Natural killer cell treated with Interleukin-12 subunit alpha and Interleukin-12 subunit beta and Interleukin-15 and Interleukin-18, amount 100 ng/mL, for 72 hours (primary cell): ENCODE measurements at regions not wholly inside any gene's neighbourhood (a gene's known extent, or its start where the extent isn't known, plus 50 kb on each side); places are given as distances from the start of the nearest gene placed in this dataset.

ENCODE experiments used
- ATAC-seq, 2 donors: fragments of 150-1000 bp; cut with Tn5 transposase in 1 of 2; sonication (Bioruptor Pico), chemical (Tn5 transposase) in 1 of 2; 2 replicates each; pipeline ENCODE4 v1.10.0; 2021
- DNase-seq: peaks from one replicate; pipeline ENCODE4 v3.0.0; 2022; ENCODE audit warnings: low spot score
- H3K27ac Mint-ChIP-seq, 2 donors: 1 replicate in 1 of 2; 2 replicates in 1 of 2; pipeline ENCODE4 v1.8.0; 2022; ENCODE audit warnings: mixed read lengths in 2 of 2, mild to moderate bottlenecking in 1 of 2, moderate library complexity in 1 of 2
- H3K27me3 Mint-ChIP-seq, 2 donors: 1 replicate in 1 of 2; 2 replicates in 1 of 2; pipeline ENCODE4 v1.8.0; 2022; ENCODE audit warnings: mixed read lengths in 2 of 2
- H3K36me3 Mint-ChIP-seq: one replicate; pipeline ENCODE4 v1.8.0; 2022; ENCODE audit warnings: mixed read lengths
- H3K4me1 Mint-ChIP-seq, 2 donors: 1 replicate in 1 of 2; 2 replicates in 1 of 2; pipeline ENCODE4 v1.8.0; 2022; ENCODE audit warnings: low read depth in 2 of 2, mixed read lengths in 2 of 2, mild to moderate bottlenecking in 1 of 2
- H3K4me3 Mint-ChIP-seq: one replicate; pipeline ENCODE4 v1.8.0; 2022; ENCODE audit warnings: mixed read lengths
- H3K9me3 Mint-ChIP-seq: 2 replicates; pipeline ENCODE4 v1.8.0; 2022; ENCODE audit warnings: mixed read lengths

DNA sequence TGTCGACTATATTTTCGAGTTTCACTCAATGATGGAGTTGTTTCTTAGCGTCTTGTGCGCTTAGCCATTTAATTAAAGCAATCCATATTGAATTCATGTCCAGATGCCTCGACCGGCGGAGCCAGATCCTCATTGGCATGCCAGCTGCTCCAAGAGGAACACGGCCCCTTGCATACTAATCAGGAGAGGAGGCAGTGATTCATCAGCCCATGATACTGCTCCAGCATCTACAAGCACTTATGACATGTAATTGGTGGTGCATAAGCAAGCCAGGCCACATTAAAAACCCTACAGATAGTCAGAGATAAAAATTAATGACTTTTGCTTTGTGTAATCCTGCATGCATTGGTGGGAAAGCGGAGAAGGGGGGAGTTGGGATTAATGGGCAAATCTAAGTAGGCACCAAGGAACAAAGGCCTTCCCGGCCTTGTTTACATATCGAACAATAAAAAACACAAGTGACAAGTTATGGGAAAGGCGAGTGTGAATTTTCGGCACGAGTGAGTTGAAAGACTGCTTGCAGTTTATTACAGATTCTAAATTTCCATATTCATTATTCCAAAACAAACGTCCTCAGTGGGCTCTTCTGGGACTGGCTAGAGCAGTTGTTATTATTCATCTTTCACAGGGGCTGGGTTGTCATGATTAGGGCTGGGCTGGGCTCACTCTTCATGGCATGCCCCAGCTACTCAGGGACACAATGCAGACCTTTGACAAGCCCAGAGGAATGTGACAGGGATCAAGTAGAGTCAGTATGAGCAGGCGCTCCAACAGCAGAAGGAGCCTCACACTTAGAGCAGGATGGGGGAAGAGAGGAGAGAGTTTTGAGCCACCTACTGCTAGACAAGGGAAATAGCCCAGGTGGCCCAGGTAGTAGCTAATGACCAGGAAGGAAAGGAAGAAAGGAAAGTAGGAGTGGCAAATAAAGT lies 281.7 kb upstream of the ZFHX3 start:
- ATAC-seq (no peak), DNase-seq (no peak)
- no peaks in the 10 kb centered on the region for H3K27me3 Mint-ChIP-seq
- H3K27ac Mint-ChIP-seq, result no peak overlapping the region
- no peaks in the 10 kb centered on the region for H3K36me3 Mint-ChIP-seq
- H3K4me3 Mint-ChIP-seq, result no peak overlapping the region
- no peaks in the 10 kb centered on the region for H3K4me1 Mint-ChIP-seq
- no peaks in the 10 kb centered on the region for H3K9me3 Mint-ChIP-seq

DNA sequence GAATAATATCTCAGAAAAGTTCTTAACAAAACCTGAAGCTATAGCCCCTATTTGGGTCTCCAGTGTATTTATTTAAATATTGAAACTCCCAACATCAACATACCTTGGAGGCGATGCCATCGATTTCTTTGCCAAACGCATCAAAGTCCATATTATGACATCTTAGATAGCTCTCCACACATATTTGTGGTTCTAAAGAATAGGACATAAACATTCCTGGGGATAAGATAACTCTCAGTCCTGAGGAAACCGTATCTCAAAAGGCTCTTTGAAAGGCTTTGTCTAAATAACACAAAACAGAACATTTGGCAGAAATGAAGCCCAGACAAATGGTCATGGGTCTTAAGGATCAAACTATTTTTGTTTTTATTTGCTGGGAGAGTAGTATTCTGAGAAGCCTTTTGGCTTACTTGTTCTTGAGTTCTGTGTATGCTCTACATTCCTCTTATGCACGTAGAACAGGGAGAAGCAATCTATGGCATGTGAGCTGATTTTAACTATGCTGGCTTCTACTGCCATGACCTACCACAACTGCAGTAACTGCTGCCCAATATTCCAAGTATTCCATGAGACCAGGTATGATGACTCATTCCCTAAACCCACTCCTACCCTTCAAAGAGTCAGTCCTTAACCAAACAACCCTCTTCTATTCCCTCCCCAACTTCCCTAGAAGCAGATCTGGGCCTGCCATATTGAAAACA lies 279.0 kb upstream of the ZFHX3 start:
- no peaks in the 10 kb centered on the region for H3K4me1 Mint-ChIP-seq
- no peak for ATAC-seq
- no peak overlapping the region for H3K4me3 Mint-ChIP-seq
- H3K27me3 Mint-ChIP-seq, result peaks cover 0 to 10% of the 10 kb centered on the region in 2 donors
- no peak overlapping the region for H3K27ac Mint-ChIP-seq
- no peak for DNase-seq
- H3K36me3 Mint-ChIP-seq, result no peaks in the 10 kb centered on the region
- no peaks in the 10 kb centered on the region for H3K9me3 Mint-ChIP-seq

GRCh38 chr16:73326221-73326620 lies 278.3 kb upstream of the ZFHX3 start:
- H3K27ac Mint-ChIP-seq, result no peak overlapping the region
- no peak for ATAC-seq
- no peak overlapping the region for H3K4me3 Mint-ChIP-seq
- H3K27me3 Mint-ChIP-seq, result peaks cover 0 to 10% of the 10 kb centered on the region in 2 donors
- no peaks in the 10 kb centered on the region for H3K9me3 Mint-ChIP-seq
- DNase-seq, result no peak
- H3K36me3 Mint-ChIP-seq, result no peaks in the 10 kb centered on the region
- H3K4me1 Mint-ChIP-seq, result no peaks in the 10 kb centered on the region

- DNase-seq, result no peak
- H3K9me3 Mint-ChIP-seq, result no peaks in the 10 kb centered on the region
- H3K27me3 Mint-ChIP-seq, result peaks cover 0 to 10% of the 10 kb centered on the region in 2 donors
- no peak for ATAC-seq
- H3K4me3 Mint-ChIP-seq, result no peak overlapping the region
- H3K36me3 Mint-ChIP-seq, result no peaks in the 10 kb centered on the region
- H3K4me1 Mint-ChIP-seq, result no peaks in the 10 kb centered on the region
- H3K27ac Mint-ChIP-seq, result no peak overlapping the region
Observed at GRCh38 chr16:73323880-73324279, 276.0 kb upstream of the ZFHX3 start.

- H3K27ac Mint-ChIP-seq, result no peak overlapping the region
- no peak for ATAC-seq
- H3K27me3 Mint-ChIP-seq, result peaks cover 0 to 10% of the 10 kb centered on the region in 2 donors
- H3K4me1 Mint-ChIP-seq, result no peaks in the 10 kb centered on the region
- no peaks in the 10 kb centered on the region for H3K9me3 Mint-ChIP-seq
- no peaks in the 10 kb centered on the region for H3K36me3 Mint-ChIP-seq
- no peak overlapping the region for H3K4me3 Mint-ChIP-seq
- DNase-seq, result no peak
Observed at GRCh38 chr16:73322856-73323255, 274.9 kb upstream of the ZFHX3 start.

- H3K4me3 Mint-ChIP-seq, result no peak overlapping the region
- no peaks in the 10 kb centered on the region for H3K9me3 Mint-ChIP-seq
- DNase-seq (no peak), ATAC-seq (no peak)
- no peaks in the 10 kb centered on the region for H3K36me3 Mint-ChIP-seq
- H3K27me3 Mint-ChIP-seq, result peaks cover 0 to 10% of the 10 kb centered on the region in 2 donors
- H3K4me1 Mint-ChIP-seq, result no peaks in the 10 kb centered on the region
- no peak overlapping the region for H3K27ac Mint-ChIP-seq
Observed at GRCh38 chr16:73321853-73322252, 273.9 kb upstream of the ZFHX3 start.

DNA sequence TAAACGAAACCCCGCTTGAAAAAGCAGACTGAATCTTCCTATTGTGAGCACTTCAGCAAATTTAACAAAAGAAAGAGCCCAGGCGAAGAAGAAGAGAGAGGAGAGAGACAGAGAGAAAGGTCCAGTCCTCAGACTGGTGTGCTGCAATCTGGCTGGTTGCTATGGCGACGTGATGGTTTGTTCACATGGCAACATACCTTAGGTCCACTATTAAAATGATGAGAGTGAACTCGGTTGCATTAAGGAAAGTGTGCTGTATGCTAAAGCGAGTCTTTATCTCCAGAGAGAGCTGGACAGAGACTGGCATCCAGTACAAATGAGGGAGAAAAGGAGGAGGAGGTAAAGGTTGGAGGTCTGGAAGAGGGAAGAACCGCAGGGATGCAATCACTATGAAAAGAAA lies 271.8 kb upstream of the ZFHX3 start:
- no peaks in the 10 kb centered on the region for H3K9me3 Mint-ChIP-seq
- H3K27me3 Mint-ChIP-seq, result peaks cover 0 to 10% of the 10 kb centered on the region in 2 donors
- ATAC-seq (no peak), DNase-seq (no peak)
- H3K4me1 Mint-ChIP-seq, result no peaks in the 10 kb centered on the region
- no peaks in the 10 kb centered on the region for H3K36me3 Mint-ChIP-seq
- no peak overlapping the region for H3K27ac Mint-ChIP-seq
- H3K4me3 Mint-ChIP-seq, result no peak overlapping the region

DNA sequence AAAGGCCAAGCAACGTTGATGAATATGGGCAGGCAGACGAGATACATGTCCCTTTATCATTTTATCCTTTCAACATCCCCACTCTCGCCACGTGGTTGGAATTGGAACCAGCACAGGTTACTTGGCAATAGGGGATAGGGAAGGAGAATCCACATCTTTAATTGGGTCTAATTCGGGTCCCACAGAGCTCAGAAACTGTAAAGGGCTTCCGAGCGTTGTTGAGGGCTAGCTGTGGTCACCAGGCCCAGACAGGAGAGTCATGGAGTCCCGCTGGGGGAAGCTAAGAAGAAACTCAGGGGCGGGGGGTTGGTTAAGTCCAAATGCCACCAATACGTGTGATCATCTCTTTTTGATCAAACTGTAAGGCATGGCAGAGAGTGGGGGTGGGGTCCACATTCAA lies 271.3 kb upstream of the ZFHX3 start:
- ATAC-seq (no peak), DNase-seq (no peak)
- no peaks in the 10 kb centered on the region for H3K4me1 Mint-ChIP-seq
- H3K27me3 Mint-ChIP-seq, result peaks cover 0 to 10% of the 10 kb centered on the region in 2 donors
- no peak overlapping the region for H3K27ac Mint-ChIP-seq
- no peaks in the 10 kb centered on the region for H3K36me3 Mint-ChIP-seq
- H3K4me3 Mint-ChIP-seq, result no peak overlapping the region
- H3K9me3 Mint-ChIP-seq, result no peaks in the 10 kb centered on the region

DNA sequence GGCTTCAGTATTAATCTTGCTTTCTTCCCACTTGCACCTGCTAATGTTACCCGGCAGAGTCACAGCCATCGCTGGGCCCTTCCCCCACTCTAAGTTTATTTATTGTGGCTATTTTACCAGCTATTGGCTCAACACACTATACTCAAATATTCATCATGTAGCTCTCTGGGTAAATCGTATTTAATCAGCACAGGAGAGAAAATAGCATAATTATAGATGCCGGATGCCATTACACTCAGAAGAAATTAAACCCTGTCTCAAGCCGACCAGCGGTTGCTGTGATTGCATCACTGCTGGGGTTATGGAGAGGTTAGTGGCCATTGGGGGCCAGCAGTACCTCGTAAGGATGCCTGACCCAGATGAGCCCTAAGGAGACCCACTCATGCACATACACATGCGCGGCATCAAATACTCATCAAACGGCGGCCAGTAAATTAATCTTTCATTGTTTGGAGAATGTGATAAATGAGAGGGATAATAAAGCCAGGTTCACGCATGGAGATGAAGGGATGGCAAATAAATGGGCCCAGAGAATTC lies 269.5 kb upstream of the ZFHX3 start:
- H3K27ac Mint-ChIP-seq, result no peak overlapping the region
- DNase-seq (no peak), ATAC-seq (no peak)
- no peak overlapping the region for H3K4me3 Mint-ChIP-seq
- no peaks in the 10 kb centered on the region for H3K27me3 Mint-ChIP-seq
- no peaks in the 10 kb centered on the region for H3K36me3 Mint-ChIP-seq
- no peaks in the 10 kb centered on the region for H3K9me3 Mint-ChIP-seq
- H3K4me1 Mint-ChIP-seq, result no peaks in the 10 kb centered on the region

DNA sequence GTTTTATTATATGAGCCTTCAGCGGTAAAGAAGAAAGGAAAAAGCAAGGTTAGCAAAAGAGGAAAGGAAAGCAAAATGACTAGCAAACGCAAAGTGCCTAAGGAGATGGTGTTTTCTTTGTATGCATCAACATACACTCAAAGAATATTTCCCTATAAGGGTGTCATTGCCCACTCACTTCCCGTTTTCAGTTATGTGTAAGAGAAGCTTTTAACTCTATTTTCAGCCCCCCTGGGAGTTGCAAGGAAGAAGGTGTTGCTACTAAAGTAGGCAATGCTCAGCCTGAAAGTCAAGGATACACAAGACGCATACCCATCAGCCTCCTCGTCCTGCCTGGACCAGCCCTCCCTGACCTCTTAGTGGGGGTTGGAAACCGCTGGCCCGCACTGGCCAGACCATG lies 267.7 kb upstream of the ZFHX3 start:
- H3K27me3 Mint-ChIP-seq, result no peaks in the 10 kb centered on the region

GRCh38 chr16:73313950-73314349 lies 266.0 kb upstream of the ZFHX3 start:
- DNase-seq (no peak), ATAC-seq (no peak)
- no peak overlapping the region for H3K27ac Mint-ChIP-seq
- no peaks in the 10 kb centered on the region for H3K36me3 Mint-ChIP-seq
- no peaks in the 10 kb centered on the region for H3K4me1 Mint-ChIP-seq
- no peak overlapping the region for H3K4me3 Mint-ChIP-seq
- no peaks in the 10 kb centered on the region for H3K27me3 Mint-ChIP-seq
- no peaks in the 10 kb centered on the region for H3K9me3 Mint-ChIP-seq

More for the DNA sequence above, 267.7 kb upstream of the ZFHX3 start:
- DNase-seq (no peak), ATAC-seq (no peak)
- H3K36me3 Mint-ChIP-seq, result no peaks in the 10 kb centered on the region
- H3K4me3 Mint-ChIP-seq, result no peak overlapping the region
- H3K4me1 Mint-ChIP-seq, result no peaks in the 10 kb centered on the region
- no peak overlapping the region for H3K27ac Mint-ChIP-seq
- H3K9me3 Mint-ChIP-seq, result no peaks in the 10 kb centered on the region

- no peak overlapping the region for H3K27ac Mint-ChIP-seq
- no peaks in the 10 kb centered on the region for H3K27me3 Mint-ChIP-seq
- ATAC-seq (no peak), DNase-seq (no peak)
- no peaks in the 10 kb centered on the region for H3K9me3 Mint-ChIP-seq
- H3K4me1 Mint-ChIP-seq, result no peaks in the 10 kb centered on the region
- no peak overlapping the region for H3K4me3 Mint-ChIP-seq
- H3K36me3 Mint-ChIP-seq, result no peaks in the 10 kb centered on the region
Observed at GRCh38 chr16:73311857-73312723, 264.2 kb upstream of the ZFHX3 start.

- DNase-seq (no peak), ATAC-seq (no peak)
- H3K36me3 Mint-ChIP-seq, result no peaks in the 10 kb centered on the region
- no peaks in the 10 kb centered on the region for H3K9me3 Mint-ChIP-seq
- H3K27me3 Mint-ChIP-seq, result peaks cover 0 to 3% of the 10 kb centered on the region in 2 donors
- H3K27ac Mint-ChIP-seq, result no peak overlapping the region
- H3K4me3 Mint-ChIP-seq, result no peak overlapping the region
- H3K4me1 Mint-ChIP-seq, result no peaks in the 10 kb centered on the region
Observed at GRCh38 chr16:73308771-73309170, 260.8 kb upstream of the ZFHX3 start.
